HEK293 (cell line): ENCODE measurements at regions not wholly inside any gene's neighbourhood (a gene's known extent, or its start where the extent isn't known, plus 50 kb on each side); places are given as distances from the start of the nearest gene placed in this dataset.

Source experiments
- CTCF ChIP-seq: fragments of 450-650 bp; formaldehyde crosslinking; IDR thresholded peaks from 2 replicates; pipeline ENCODE4 v1.5.1; 2016; ENCODE audit warnings: missing biosample characterization, missing genetic modification characterization
- ZNF274 ChIP-seq, 2 experiments: fragments of 200-500 bp in 1 of 2; fragments of 450-650 bp in 1 of 2; sonication (Bioruptor generic) in 1 of 2; formaldehyde crosslinking in 1 of 2; IDR thresholded peaks; 2 replicates each; pipeline versions ENCODE4 v1.5.1 to v1.6.1; 2014 to 2016; ENCODE audit warnings: borderline replicate concordance in 1 of 2, inconsistent platforms in 1 of 2, low read length in 1 of 2, missing biosample characterization in 1 of 2, missing genetic modification characterization in 1 of 2
- ZNF747 ChIP-seq: fragments of 450-650 bp; formaldehyde crosslinking; IDR thresholded peaks from 2 replicates; pipeline ENCODE4 v1.5.1; 2016; ENCODE audit warnings: missing biosample characterization, missing genetic modification characterization
- ZNF76 ChIP-seq: fragments of 450-650 bp; formaldehyde crosslinking; IDR thresholded peaks from 2 replicates; pipeline ENCODE4; 2016; ENCODE audit warnings: low read depth, missing biosample characterization, missing genetic modification characterization, borderline replicate concordance
- TF ChIP-seq, protein P1 (sequence below): fragments of 450-650 bp; formaldehyde crosslinking; IDR thresholded peaks from 2 replicates; pipeline ENCODE4 v1.5.1; 2016; ENCODE audit warnings: missing biosample characterization, missing genetic modification characterization

- TF ChIP-seq ZNF274 (IDR thresholded peaks at IDR 0.05; ENCODE audit: low read length), result no peak
- TF ChIP-seq ZNF274 (tag by site-specific recombination; IDR thresholded peaks at IDR 0.05; ENCODE audit: borderline replicate concordance), result no peak
- TF ChIP-seq CTCF (tag by site-specific recombination), result no peak
- TF ChIP-seq, protein P1, sequence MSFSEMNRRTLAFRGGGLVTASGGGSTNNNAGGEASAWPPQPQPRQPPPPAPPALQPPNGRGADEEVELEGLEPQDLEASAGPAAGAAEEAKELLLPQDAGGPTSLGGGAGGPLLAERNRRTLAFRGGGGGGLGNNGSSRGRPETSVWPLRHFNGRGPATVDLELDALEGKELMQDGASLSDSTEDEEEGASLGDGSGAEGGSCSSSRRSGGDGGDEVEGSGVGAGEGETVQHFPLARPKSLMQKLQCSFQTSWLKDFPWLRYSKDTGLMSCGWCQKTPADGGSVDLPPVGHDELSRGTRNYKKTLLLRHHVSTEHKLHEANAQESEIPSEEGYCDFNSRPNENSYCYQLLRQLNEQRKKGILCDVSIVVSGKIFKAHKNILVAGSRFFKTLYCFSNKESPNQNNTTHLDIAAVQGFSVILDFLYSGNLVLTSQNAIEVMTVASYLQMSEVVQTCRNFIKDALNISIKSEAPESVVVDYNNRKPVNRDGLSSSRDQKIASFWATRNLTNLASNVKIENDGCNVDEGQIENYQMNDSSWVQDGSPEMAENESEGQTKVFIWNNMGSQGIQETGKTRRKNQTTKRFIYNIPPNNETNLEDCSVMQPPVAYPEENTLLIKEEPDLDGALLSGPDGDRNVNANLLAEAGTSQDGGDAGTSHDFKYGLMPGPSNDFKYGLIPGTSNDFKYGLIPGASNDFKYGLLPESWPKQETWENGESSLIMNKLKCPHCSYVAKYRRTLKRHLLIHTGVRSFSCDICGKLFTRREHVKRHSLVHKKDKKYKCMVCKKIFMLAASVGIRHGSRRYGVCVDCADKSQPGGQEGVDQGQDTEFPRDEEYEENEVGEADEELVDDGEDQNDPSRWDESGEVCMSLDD (tag by site-specific recombination), result no peak
- no peak for TF ChIP-seq ZNF76 (tag by site-specific recombination)
- TF ChIP-seq ZNF747 (tag by site-specific recombination), result no peak
These were observed 164.9 kb upstream of the TUT7 start for GRCh38 chr9:86519066-86519615.
